SU-DHL-6 (cell line): ENCODE measurements at regions not wholly inside any gene's neighbourhood (a gene's known extent, or its start where the extent isn't known, plus 50 kb on each side); places are given as distances from the start of the nearest gene placed in this dataset.

Source experiments
- EZH2phosphoT487 ChIP-seq: fragments of 200-600 bp; sonication (generic), shearing (Covaris generic); conservative IDR thresholded peaks from 2 replicates; pipeline ENCODE4 v1.6.1; 2018; ENCODE audit warnings: mild to moderate bottlenecking, antibody characterized with exemption, low read length, moderate library complexity, mixed read lengths
- TF ChIP-seq, protein P1 (sequence below): fragments of 200-600 bp; sonication (generic); IDR thresholded peaks from one replicate; pipeline ENCODE4 v1.5.1; 2017; ENCODE audit warnings: antibody characterized with exemption, mild to moderate bottlenecking, low read length, moderate library complexity; ENCODE audit not compliant: insufficient read depth, poor library complexity, severe bottlenecking

DNA sequence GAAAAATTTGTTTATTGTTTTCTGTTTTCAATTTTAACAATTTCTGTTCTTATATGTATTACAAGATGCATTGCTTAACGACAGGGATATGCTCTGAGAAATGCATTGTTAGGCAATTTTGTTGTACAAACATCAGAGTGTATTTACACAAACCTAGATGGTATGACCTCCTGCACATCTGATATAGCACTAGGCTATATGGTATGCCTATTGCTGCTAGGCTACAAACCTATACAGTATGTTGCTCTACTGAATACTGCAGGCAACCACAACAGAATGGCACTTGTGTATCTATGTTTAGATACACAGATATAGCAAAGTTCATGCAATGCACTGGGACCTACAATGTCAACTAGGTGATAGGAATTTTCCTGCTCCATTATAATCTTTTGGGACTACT lies 70.1 kb downstream of the SUCNR1 start:
- no peak for TF ChIP-seq EZH2phosphoT487
- TF ChIP-seq, protein P1, sequence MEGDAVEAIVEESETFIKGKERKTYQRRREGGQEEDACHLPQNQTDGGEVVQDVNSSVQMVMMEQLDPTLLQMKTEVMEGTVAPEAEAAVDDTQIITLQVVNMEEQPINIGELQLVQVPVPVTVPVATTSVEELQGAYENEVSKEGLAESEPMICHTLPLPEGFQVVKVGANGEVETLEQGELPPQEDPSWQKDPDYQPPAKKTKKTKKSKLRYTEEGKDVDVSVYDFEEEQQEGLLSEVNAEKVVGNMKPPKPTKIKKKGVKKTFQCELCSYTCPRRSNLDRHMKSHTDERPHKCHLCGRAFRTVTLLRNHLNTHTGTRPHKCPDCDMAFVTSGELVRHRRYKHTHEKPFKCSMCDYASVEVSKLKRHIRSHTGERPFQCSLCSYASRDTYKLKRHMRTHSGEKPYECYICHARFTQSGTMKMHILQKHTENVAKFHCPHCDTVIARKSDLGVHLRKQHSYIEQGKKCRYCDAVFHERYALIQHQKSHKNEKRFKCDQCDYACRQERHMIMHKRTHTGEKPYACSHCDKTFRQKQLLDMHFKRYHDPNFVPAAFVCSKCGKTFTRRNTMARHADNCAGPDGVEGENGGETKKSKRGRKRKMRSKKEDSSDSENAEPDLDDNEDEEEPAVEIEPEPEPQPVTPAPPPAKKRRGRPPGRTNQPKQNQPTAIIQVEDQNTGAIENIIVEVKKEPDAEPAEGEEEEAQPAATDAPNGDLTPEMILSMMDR: no peak
